MM.1S (cell line): ENCODE measurements at regions not wholly inside any gene's neighbourhood (a gene's known extent, or its start where the extent isn't known, plus 50 kb on each side); places are given as distances from the start of the nearest gene placed in this dataset.

Experiments
- DNase-seq: peaks from one replicate; pipeline ENCODE4 v3.0.0-alpha.2; 2015
- H2AFZ ChIP-seq: fragments of 300-600 bp; sonication (generic); 2 replicates; pipeline ENCODE4 v1.6.0; 2016; ENCODE audit warnings: antibody characterized with exemption, low read length
- H3F3A ChIP-seq: fragments of 300-600 bp; sonication (generic); 2 replicates; pipeline ENCODE4 v1.6.1; 2016; ENCODE audit warnings: mild to moderate bottlenecking, antibody characterized with exemption, low read length, moderate library complexity, mixed read lengths; ENCODE audit not compliant: insufficient read depth
- H3K27ac ChIP-seq: fragments of 300-600 bp; sonication (generic); 2 replicates; pipeline ENCODE4 v1.5.1; 2016; ENCODE audit warnings: mild to moderate bottlenecking, low read length
- H3K27me3 ChIP-seq: fragments of 300-600 bp; sonication (generic); replicated peaks from 2 replicates; pipeline ENCODE4 v1.6.0; 2016; ENCODE audit warnings: low read length; ENCODE audit not compliant: insufficient read depth
- H3K36me3 ChIP-seq: fragments of 300-600 bp; sonication (generic); replicated peaks from 2 replicates; pipeline ENCODE4 v1.6.1; 2016; ENCODE audit warnings: mild to moderate bottlenecking, low read length, mixed read lengths; ENCODE audit not compliant: insufficient read depth
- H3K4me1 ChIP-seq: fragments of 300-600 bp; sonication (generic); 2 replicates; pipeline ENCODE4 v1.6.1; 2016; ENCODE audit warnings: low read length, mixed read lengths
- H3K4me2 ChIP-seq: fragments of 300-600 bp; sonication (generic); 2 replicates; pipeline ENCODE4 v1.6.0; 2016; ENCODE audit warnings: low read depth, low read length
- H3K4me3 ChIP-seq: fragments of 300-600 bp; sonication (generic); 2 replicates; pipeline ENCODE4 v1.5.1; 2016; ENCODE audit warnings: low read length, mixed read lengths
- H3K79me2 ChIP-seq: fragments of 300-600 bp; sonication (generic); 2 replicates; pipeline ENCODE4 v1.6.1; 2016; ENCODE audit warnings: mixed run types, low read length, mixed read lengths
- H3K9ac ChIP-seq: fragments of 300-600 bp; sonication (generic); 2 replicates; pipeline ENCODE4 v1.6.1; 2016; ENCODE audit warnings: low read length, mixed read lengths
- H3K9me2 ChIP-seq: fragments of 300-600 bp; sonication (generic); replicated peaks from 2 replicates; pipeline ENCODE4 v1.6.1; 2016; ENCODE audit warnings: mild to moderate bottlenecking, low read length, mixed read lengths; ENCODE audit not compliant: insufficient read depth
- H3K9me3 ChIP-seq: fragments of 300-600 bp; sonication (generic); replicated peaks from 2 replicates; pipeline ENCODE4 v1.6.1; 2016; ENCODE audit warnings: mild to moderate bottlenecking, low read length, mixed read lengths; ENCODE audit not compliant: insufficient read depth
- H4K20me1 ChIP-seq: fragments of 300-600 bp; sonication (generic); 2 replicates; pipeline ENCODE4 v1.6.1; 2016; ENCODE audit warnings: mild to moderate bottlenecking, low read length, moderate library complexity, mixed read lengths; ENCODE audit not compliant: insufficient read depth
- CTCF ChIP-seq: fragments of 300-600 bp; sonication (generic); IDR thresholded peaks from 2 replicates; pipeline ENCODE4 v1.5.1; 2016; ENCODE audit warnings: antibody characterized with exemption, low read length, mixed read lengths
- EZH2 ChIP-seq: fragments of 300-600 bp; sonication (generic); optimal IDR thresholded peaks from 2 replicates; pipeline ENCODE3; 2017; ENCODE audit warnings: low read depth, mild to moderate bottlenecking, antibody characterized with exemption, low read length, mixed read lengths
- EZH2phosphoT487 ChIP-seq: fragments of 300-600 bp; sonication (generic); IDR thresholded peaks from 2 replicates; pipeline ENCODE4 v1.6.1; 2018; ENCODE audit warnings: antibody characterized with exemption, low read length

GRCh38 chr13:107832500-107833100 lies 382.7 kb downstream of the LIG4 start:
- no peaks in the 10 kb centered on the region for H3K9me3 ChIP-seq
- no peak for DNase-seq
- H3K9me2 ChIP-seq = no peaks in the 10 kb centered on the region
- no peak overlapping the region for H3K9ac ChIP-seq
- H3K79me2 ChIP-seq = no peaks in the 10 kb centered on the region
- H2AFZ ChIP-seq = no peak overlapping the region
- no peaks in the 10 kb centered on the region for H3K36me3 ChIP-seq
- TF ChIP-seq EZH2phosphoT487 (no peak), CTCF (no peak), EZH2 (no peak)
- H3K4me1 ChIP-seq = no peaks in the 10 kb centered on the region
- H3K4me3 ChIP-seq = no peak overlapping the region
- H3K27ac ChIP-seq = no peak overlapping the region
- no peaks in the 10 kb centered on the region for H3F3A ChIP-seq
- H3K27me3 ChIP-seq = no peaks in the 10 kb centered on the region
- H4K20me1 ChIP-seq = no peaks in the 10 kb centered on the region
- H3K4me2 ChIP-seq = no peak overlapping the region

- no peaks in the 10 kb centered on the region for H3K9me2 ChIP-seq
- no peaks in the 10 kb centered on the region for H3K4me1 ChIP-seq
- no peak overlapping the region for H3K9ac ChIP-seq
- TF ChIP-seq EZH2 = no peak
- TF ChIP-seq EZH2phosphoT487 = no peak
- TF ChIP-seq CTCF = no peak
- no peak overlapping the region for H3K27ac ChIP-seq
- H2AFZ ChIP-seq = no peak overlapping the region
- H3F3A ChIP-seq = no peaks in the 10 kb centered on the region
- H3K4me3 ChIP-seq = no peak overlapping the region
- no peak overlapping the region for H3K4me2 ChIP-seq
- no peaks in the 10 kb centered on the region for H4K20me1 ChIP-seq
- H3K27me3 ChIP-seq = no peaks in the 10 kb centered on the region
- H3K36me3 ChIP-seq = no peaks in the 10 kb centered on the region
- no peak for DNase-seq
- no peaks in the 10 kb centered on the region for H3K79me2 ChIP-seq
- no peaks in the 10 kb centered on the region for H3K9me3 ChIP-seq
These were observed 384.5 kb downstream of the LIG4 start for GRCh38 chr13:107830804-107831203.

- Histone ChIP-seq H3F3A (no peaks in the 10 kb centered on the region), H3K27ac (no peak overlapping the region), H3K9me3 (no peaks in the 10 kb centered on the region), H3K4me3 (no peak overlapping the region), H3K9ac (no peak overlapping the region), H3K4me2 (no peak overlapping the region), H2AFZ (no peak overlapping the region), H3K79me2 (no peaks in the 10 kb centered on the region), H3K27me3 (no peaks in the 10 kb centered on the region), H3K4me1 (no peaks in the 10 kb centered on the region), H3K36me3 (no peaks in the 10 kb centered on the region), H3K9me2 (no peaks in the 10 kb centered on the region), H4K20me1 (no peaks in the 10 kb centered on the region)
- TF ChIP-seq EZH2phosphoT487 (no peak), EZH2 (no peak), CTCF (no peak)
- DNase-seq = no peak
These were observed 387.3 kb downstream of the LIG4 start for GRCh38 chr13:107827840-107828549.
